A549 (cell line): ENCODE measurements at regions not wholly inside any gene's neighbourhood (a gene's known extent, or its start where the extent isn't known, plus 50 kb on each side); places are given as distances from the start of the nearest gene placed in this dataset.

Source experiments
- ATAC-seq, 2 experiments: fragments of 200-7000 bp in 1 of 2; fragments of >200 bp in 1 of 2; cut with Nextera tagmentation in 1 of 2; cut with Tn5 transposase in 1 of 2; 3 replicates each; pipeline versions ENCODE4 v1.8.0 to v1.9.1; 2018 to 2020; ENCODE audit warnings: mild to moderate bottlenecking in 1 of 2, moderate library complexity in 1 of 2
- CTCF ChIA-PET: fragments of 300-600 bp; sonication (Branson Sonifier 250); formaldehyde crosslinking; extraction: SDS; loops from one replicate; lab custom pipeline; 2021; ENCODE audit warnings: antibody characterized with exemption, inconsistent platforms; lab: Yijun Ruan, JAX
- POLR2A ChIA-PET: fragments of 350-600 bp; formaldehyde crosslinking; extraction: SDS; loops from one replicate; lab custom pipeline; 2021; ENCODE audit warnings: antibody characterized with exemption, inconsistent platforms; lab: Yijun Ruan, JAX
- DNase-seq, 2 experiments: peaks; one replicate each; pipeline versions ENCODE4 v3.0.0 to v3.0.0-alpha.2; 2011 to 2016; ENCODE audit warnings: low read depth in 1 of 2, low spot score in 1 of 2
- FAIRE-seq: peaks from 2 replicates; lab custom pipeline; 2011; peaks lifted over from hg19 to GRCh38; lab: Jason Lieb, UNC
- H3K27ac ChIP-seq, 2 experiments: fragments of >200 bp; sonication (Bioruptor Twin); formaldehyde crosslinking; 3 replicates each; pipeline ENCODE4 v1.5.1; 2016 to 2017
- H3K4me1 ChIP-seq: fragments of >200 bp; sonication (Bioruptor Twin); formaldehyde crosslinking; 3 replicates; pipeline ENCODE4 v1.6.1; 2016
- H3K4me2 ChIP-seq: fragments of >200 bp; sonication (Bioruptor Twin); formaldehyde crosslinking; 3 replicates; pipeline ENCODE4 v1.6.1; 2016
- H3K4me3 ChIP-seq: fragments of >200 bp; sonication (Bioruptor Twin); formaldehyde crosslinking; 3 replicates; pipeline ENCODE4 v1.5.1; 2016
- H3K9me3 ChIP-seq: fragments of >200 bp; sonication (Bioruptor Twin); formaldehyde crosslinking; 3 replicates; pipeline ENCODE4 v1.6.1; 2016
- ATOH8 ChIP-seq: fragments of 250-450 bp; sonication (Bioruptor Pico); IDR thresholded peaks from 2 replicates; pipeline ENCODE4 v1.5.0; 2020; ENCODE audit warnings: low read depth, mild to moderate bottlenecking, moderate library complexity
- CHD2 ChIP-seq: fragments of 150-350 bp; IDR thresholded peaks from 2 replicates; pipeline ENCODE4 v1.6.1; 2014; ENCODE audit warnings: low read length; ENCODE audit not compliant: partially characterized antibody
- CHD4 ChIP-seq: fragments of 200-600 bp; sonication (generic); IDR thresholded peaks from 2 replicates; pipeline ENCODE4 v1.6.1; 2016; ENCODE audit warnings: antibody characterized with exemption, mild to moderate bottlenecking, borderline replicate concordance
- CTCF ChIP-seq: fragments of >200 bp; sonication (Bioruptor Twin); formaldehyde crosslinking; IDR thresholded peaks from 3 replicates; pipeline ENCODE4 v1.5.1; 2016
- EP300 ChIP-seq, 2 experiments: fragments of >200 bp; sonication (Bioruptor Twin); formaldehyde crosslinking; IDR thresholded peaks; 2 replicates in 1 of 2; 3 replicates in 1 of 2; pipeline ENCODE4 v1.6.1; 2016 to 2017
- FOSB ChIP-seq: fragments of 250-450 bp; sonication (Bioruptor Pico); IDR thresholded peaks from 2 replicates; pipeline ENCODE4 v1.5.0; 2020; ENCODE audit warnings: mild to moderate bottlenecking, moderate library complexity
- GATA3 ChIP-seq: IDR thresholded peaks from 2 replicates; pipeline ENCODE4 v1.6.1; 2012; ENCODE audit warnings: borderline replicate concordance
- HMGXB4 ChIP-seq: fragments of 250-450 bp; sonication (Bioruptor Pico); IDR thresholded peaks from 2 replicates; pipeline ENCODE4 v1.5.0; 2021; ENCODE audit warnings: mild to moderate bottlenecking, moderate library complexity, borderline replicate concordance
- HOXA7 ChIP-seq: fragments of 250-450 bp; sonication (Bioruptor Pico); IDR thresholded peaks from 2 replicates; pipeline ENCODE4 v1.5.0; 2020; ENCODE audit warnings: mild to moderate bottlenecking, moderate library complexity
- JUN ChIP-seq, 2 experiments: fragments of >200 bp; sonication (Bioruptor Twin); formaldehyde crosslinking; IDR thresholded peaks; 2 replicates in 1 of 2; 3 replicates in 1 of 2; pipeline ENCODE4 v1.6.1; 2016 to 2017
- KDM1A ChIP-seq: fragments of 200-600 bp; sonication (generic); IDR thresholded peaks from 2 replicates; pipeline ENCODE4 v1.6.1; 2016; ENCODE audit warnings: low read depth, mild to moderate bottlenecking
- REST ChIP-seq: fragments of 200-600 bp; sonication (generic); IDR thresholded peaks from 2 replicates; pipeline ENCODE4 v1.6.1; 2016; ENCODE audit warnings: antibody characterized with exemption, mild to moderate bottlenecking, moderate library complexity
- SREBF2 ChIP-seq: fragments of 450-650 bp; IDR thresholded peaks from 2 replicates; pipeline ENCODE4 v1.6.1; 2014; ENCODE audit warnings: mild to moderate bottlenecking, moderate library complexity
- USF2 ChIP-seq: fragments of 450-650 bp; IDR thresholded peaks from 2 replicates; pipeline ENCODE4 v1.6.1; 2014; ENCODE audit warnings: antibody characterized with exemption
- WGBS: methylation state at CpG from one replicate; pipeline ENCODE4 v1.1.6; 2017; ENCODE audit errors: missing lambda C conversion rate; 5-methylcytosine and 5-hydroxymethylcytosine counted together

GRCh38 chrX:66920296-66920695 is 281.4 kb upstream of the EDA2R start:
- POLR2A ChIA-PET = no interaction called here
- H3K4me3 ChIP-seq = no peak overlapping the region
- no peak overlapping the region for H3K4me2 ChIP-seq
- no peak for ATAC-seq
- no peak for TF ChIP-seq JUN (IDR thresholded peaks at IDR 0.05)
- TF ChIP-seq GATA3 = no peak
- no peak for TF ChIP-seq KDM1A
- TF ChIP-seq HOXA7 (CRISPR knock-in tag) = no peak
- WGBS = 0% methylated on average over 1 of the region's 1 CpG
- no peak for DNase-seq
- H3K27ac ChIP-seq = no peak overlapping the region
- FAIRE-seq = no peak
- H3K4me1 ChIP-seq = no peaks in the 10 kb centered on the region
- CTCF ChIA-PET = no interaction called here
- H3K9me3 ChIP-seq = no peaks in the 10 kb centered on the region

GRCh38 chrX:66919280-66919832 is 280.5 kb upstream of the EDA2R start:
- Histone ChIP-seq H3K4me1 (no peaks in the 10 kb centered on the region), H3K4me2 (no peak overlapping the region)
- 24% methylated on average over 4 of the region's 4 CpGs for WGBS
- TF ChIP-seq ATOH8 (CRISPR knock-in tag) (no peak), CHD2 (no peak), USF2 (no peak), REST (no peak), SREBF2 (no peak), FOSB (no peak), CTCF (no peak), EP300 (IDR thresholded peaks at IDR 0.05) (no peak), CHD4 (no peak), HOXA7 (CRISPR knock-in tag) (no peak), HMGXB4 (CRISPR knock-in tag) (no peak)
- TF ChIP-seq, all 56 proteins: peak for 0
- DNase-seq (no peak), ATAC-seq (no peak), FAIRE-seq (no peak)
- CTCF ChIA-PET = no interaction called here
- H3K27ac ChIP-seq = no peak overlapping the region
- H3K9me3 ChIP-seq = no peaks in the 10 kb centered on the region
- H3K4me3 ChIP-seq = no peak overlapping the region
- POLR2A ChIA-PET = no interaction called here
